GM12878 (cell line): ENCODE measurements at regions not wholly inside any gene's neighbourhood (a gene's known extent, or its start where the extent isn't known, plus 50 kb on each side); places are given as distances from the start of the nearest gene placed in this dataset.

Experiments used
- ATAC-seq: fragments of 200-7000 bp; cut with Tn5 transposase; 3 replicates; pipeline ENCODE4 v1.9.1; 2020; ENCODE audit warnings: mild to moderate bottlenecking, moderate library complexity
- BruUV-seq: library from RNA; stranded (reverse); fragments of 400-500 nt; replicated peaks from 2 replicates; lab custom pipeline; 2021; lab: Mats Ljungman, UMichigan
- CTCF ChIA-PET: fragments of 300-600 bp; sonication (Branson Sonifier 250); formaldehyde crosslinking; extraction: SDS; loops from one replicate; lab custom pipeline; 2021; ENCODE audit warnings: inconsistent platforms; lab: Yijun Ruan, JAX
- POLR2A ChIA-PET: fragments of 350-600 bp; formaldehyde crosslinking; extraction: SDS; loops from one replicate; lab custom pipeline; 2021; ENCODE audit warnings: inconsistent platforms; lab: Charles Lee
- RAD21 ChIA-PET: fragments of 300-600 bp; sonication (Branson Sonifier 250); formaldehyde crosslinking; loops from one replicate; lab custom pipeline; 2023; ENCODE audit warnings: antibody characterized with exemption; ENCODE audit not compliant: unreplicated experiment; lab: Charles Lee
- SMC1A ChIA-PET: fragments of 300-600 bp; sonication (Branson Sonifier 250); formaldehyde crosslinking; loops from one replicate; lab custom pipeline; 2023; ENCODE audit not compliant: unreplicated experiment, uncharacterized antibody; lab: Charles Lee
- DNase-seq: peaks from one replicate; pipeline ENCODE4 v3.0.0-alpha.2; 2011; ENCODE audit warnings: low read depth, low spot score
- FAIRE-seq: peaks from 3 replicates; lab custom pipeline; 2011; peaks lifted over from hg19 to GRCh38; lab: Jason Lieb, UNC
- H2AFZ ChIP-seq: 2 replicates; pipeline ENCODE4 v1.6.0; 2011; ENCODE audit warnings: low read depth, low read length, control low read depth; ENCODE audit not compliant: control insufficient read depth
- H3K27ac ChIP-seq: 2 replicates; pipeline ENCODE4 v1.5.1; 2011; ENCODE audit warnings: control low read depth; ENCODE audit not compliant: control insufficient read depth, insufficient read depth
- H3K27me3 ChIP-seq, 2 experiments: replicated peaks in 1 of 2; 2 replicates each; pipeline versions ENCODE4 v1.6.0 to v1.6.1; 2011; ENCODE audit warnings: low read length in 1 of 2; ENCODE audit not compliant: control insufficient read depth in 2 of 2, insufficient read depth in 2 of 2
- H3K36me3 ChIP-seq, 2 experiments: 2 replicates each; pipeline ENCODE4 v1.5.1; 2011; ENCODE audit warnings: low read length in 1 of 2; ENCODE audit not compliant: control insufficient read depth in 2 of 2, insufficient read depth in 2 of 2
- H3K4me1 ChIP-seq: 2 replicates; pipeline ENCODE4 v1.6.1; 2011; ENCODE audit warnings: mild to moderate bottlenecking, low read length, moderate library complexity, mixed read lengths; ENCODE audit not compliant: control insufficient read depth, insufficient read depth
- H3K4me2 ChIP-seq: 2 replicates; pipeline ENCODE4 v1.6.0; 2011; ENCODE audit warnings: control low read depth; ENCODE audit not compliant: control insufficient read depth, insufficient read depth
- H3K4me3 ChIP-seq: fragments of 200-600 bp; sonication (generic); 2 replicates; pipeline ENCODE4 v1.5.1; 2016
- H3K79me2 ChIP-seq: 2 replicates; pipeline ENCODE4 v1.6.0; 2011; ENCODE audit warnings: low read length; ENCODE audit not compliant: control insufficient read depth, insufficient read depth
- H3K9ac ChIP-seq: 2 replicates; pipeline ENCODE4 v1.8.0; 2011; ENCODE audit warnings: low read length, control low read depth, mixed read lengths; ENCODE audit not compliant: control insufficient read depth, insufficient read depth
- H3K9me3 ChIP-seq: replicated peaks from 3 replicates; pipeline ENCODE4 v1.5.1; 2011; ENCODE audit warnings: mild to moderate bottlenecking, low read length; ENCODE audit not compliant: control insufficient read depth, insufficient read depth
- H4K20me1 ChIP-seq: 2 replicates; pipeline ENCODE4 v1.6.0; 2011; ENCODE audit not compliant: control insufficient read depth, insufficient read depth
- BMI1 ChIP-seq: fragments of 450-650 bp; IDR thresholded peaks from 2 replicates; pipeline ENCODE4 v1.6.1; 2016; ENCODE audit warnings: mild to moderate bottlenecking, moderate library complexity, borderline replicate concordance
- CHD1 ChIP-seq: IDR thresholded peaks from 2 replicates; pipeline ENCODE4 v1.6.1; 2012; ENCODE audit warnings: low read depth, low read length, improper control_type of control experiment
- CHD4 ChIP-seq: fragments of 200-600 bp; sonication (generic); IDR thresholded peaks from 2 replicates; pipeline ENCODE4 v1.6.1; 2016; ENCODE audit warnings: mild to moderate bottlenecking
- JUNB ChIP-seq: IDR thresholded peaks from 2 replicates; pipeline ENCODE4 v1.6.1; 2016; ENCODE audit warnings: antibody characterized with exemption, mild to moderate bottlenecking
- JUND ChIP-seq: IDR thresholded peaks from 2 replicates; pipeline ENCODE4 v1.6.1; 2012; ENCODE audit warnings: low read depth, mild to moderate bottlenecking, low read length, improper control_type of control experiment, moderate library complexity
- KLF5 ChIP-seq: fragments of 450-650 bp; IDR thresholded peaks from 2 replicates; pipeline ENCODE4 v1.6.1; 2014; ENCODE audit warnings: mild to moderate bottlenecking; ENCODE audit not compliant: partially characterized antibody
- MEF2A ChIP-seq: IDR thresholded peaks from 2 replicates; pipeline ENCODE4 v1.6.1; 2011; ENCODE audit warnings: low read depth, mild to moderate bottlenecking, low read length, moderate library complexity; ENCODE audit not compliant: insufficient read depth
- MYC ChIP-seq: IDR thresholded peaks from 2 replicates; pipeline ENCODE4 v1.6.1; 2011; ENCODE audit warnings: mild to moderate bottlenecking, low read length, moderate library complexity, inconsistent platforms; ENCODE audit not compliant: insufficient read depth, insufficient replicate concordance, insufficient read length, severe bottlenecking
- PAX5 ChIP-seq: IDR thresholded peaks from 2 replicates; pipeline ENCODE4 v1.6.1; 2011; ENCODE audit warnings: low read depth, low read length, borderline replicate concordance
- RB1 ChIP-seq: fragments of 450-650 bp; formaldehyde crosslinking; IDR thresholded peaks from 2 replicates; pipeline ENCODE4 v1.6.1; 2017; ENCODE audit warnings: mild to moderate bottlenecking, borderline replicate concordance
- SMAD1 ChIP-seq: fragments of 450-650 bp; IDR thresholded peaks from 2 replicates; pipeline ENCODE4 v1.6.1; 2018; ENCODE audit warnings: mild to moderate bottlenecking, low read depth; ENCODE audit not compliant: partially characterized antibody
- STAT1 ChIP-seq: fragments of 450-650 bp; conservative IDR thresholded peaks from 2 replicates; pipeline ENCODE4 v1.6.1; 2014; ENCODE audit warnings: antibody characterized with exemption, mild to moderate bottlenecking
- SUZ12 ChIP-seq: fragments of 200-600 bp; sonication (generic); IDR thresholded peaks from one replicate; pipeline ENCODE4 v1.6.1; 2018; ENCODE audit warnings: antibody characterized with exemption, mild to moderate bottlenecking; ENCODE audit not compliant: unreplicated experiment
- TCF7 ChIP-seq: IDR thresholded peaks from 2 replicates; pipeline ENCODE4 v1.6.1; 2014; ENCODE audit warnings: antibody characterized with exemption, borderline replicate concordance
- ZNF24 ChIP-seq: fragments of 450-650 bp; IDR thresholded peaks from 2 replicates; pipeline ENCODE4 v1.6.1; 2017; ENCODE audit warnings: antibody characterized with exemption, mild to moderate bottlenecking
- ZSCAN29 ChIP-seq: fragments of 450-650 bp; IDR thresholded peaks from 2 replicates; pipeline ENCODE4 v1.6.1; 2017; ENCODE audit warnings: mild to moderate bottlenecking, moderate library complexity
- ZZZ3 ChIP-seq: IDR thresholded peaks from 2 replicates; pipeline ENCODE4 v1.6.1; 2011; ENCODE audit warnings: low read depth; ENCODE audit not compliant: control insufficient read depth, insufficient read length
- WGBS: methylation state at CpG from one replicate; pipeline ENCODE4 v1.1.6; 2016; ENCODE audit warnings: low lambda C conversion rate; ENCODE audit not compliant: insufficient replicate concordance, insufficient coverage; ENCODE audit errors: missing lambda C conversion rate; 5-methylcytosine and 5-hydroxymethylcytosine counted together
- in situ Hi-C: fragments of 300-500 bp; cut with MboI; formaldehyde crosslinking; loops from 9 replicates; pipeline ENCODE4 v1.14.3; 2018; ENCODE audit warnings: mixed read lengths
- intact Hi-C: fragments of 100-400 bp; cut with micrococcal nuclease; formaldehyde crosslinking; loops from one replicate; pipeline ENCODE4 v1.14.2; 2022; ENCODE audit not compliant: unreplicated experiment
- TF ChIP-seq, protein P1 (sequence below): fragments of 450-650 bp; IDR thresholded peaks from 2 replicates; pipeline ENCODE4 v1.6.1; 2017; ENCODE audit warnings: antibody characterized with exemption, mild to moderate bottlenecking, moderate library complexity

DNA sequence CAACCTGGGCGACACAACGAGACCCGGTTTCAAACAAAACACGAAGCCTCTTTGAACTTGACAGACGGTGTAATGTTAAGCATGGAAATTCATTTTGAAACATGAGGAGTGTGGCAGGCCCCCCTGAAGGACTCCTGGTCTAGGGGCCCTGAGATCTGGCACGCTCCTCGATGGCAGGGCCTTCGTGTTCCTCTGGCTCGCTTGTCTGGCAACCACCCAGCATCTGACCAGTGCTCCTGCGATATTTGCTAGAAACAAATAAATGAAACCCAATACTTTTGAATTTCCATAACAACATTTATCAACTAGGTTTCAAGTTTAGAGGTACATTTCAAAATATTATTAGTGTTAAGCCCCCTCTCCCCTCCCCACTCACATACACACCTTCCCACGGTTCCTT, 193.0 kb downstream of the ERCC6L2 start:
- in situ Hi-C loops (no loop called here), intact Hi-C loops (loop anchor here (10.0 kb wide), 1 partner anchor 146 kb away; no protein-coding TSS in a partner anchor)
- TF ChIP-seq ZSCAN29 (no peak), KLF5 (no peak), RB1 (no peak), SMAD1 (no peak), JUNB (no peak)
- Histone ChIP-seq H2AFZ (no peak overlapping the region), H3K79me2 (no peaks in the 10 kb centered on the region), H3K4me1 (no peaks in the 10 kb centered on the region), H3K27ac (no peak overlapping the region), H4K20me1 (no peaks in the 10 kb centered on the region), H3K9me3 (no peaks in the 10 kb centered on the region), H3K9ac (no peak overlapping the region), H3K4me2 (no peak overlapping the region), H3K4me3 (no peak overlapping the region), H3K27me3 (peaks cover 0 to 3% of the 10 kb centered on the region in 2 experiments; a peak in 2 of 4 replicates), H3K36me3 (no peaks in the 10 kb centered on the region)
- FAIRE-seq (no peak), ATAC-seq (no peak), DNase-seq (no peak)
- WGBS, result 45% methylated on average over 11 of the region's 11 CpGs
- ChIA-PET POLR2A (no interaction called here), CTCF (no interaction called here), RAD21 (no interaction called here), SMC1A (interaction anchor here (0.5 kb wide), 1 partner anchor 168 kb away, joined by 3 read pairs; no protein-coding TSS in a partner anchor)
- BruUV-seq, result no TSS peak

DNA sequence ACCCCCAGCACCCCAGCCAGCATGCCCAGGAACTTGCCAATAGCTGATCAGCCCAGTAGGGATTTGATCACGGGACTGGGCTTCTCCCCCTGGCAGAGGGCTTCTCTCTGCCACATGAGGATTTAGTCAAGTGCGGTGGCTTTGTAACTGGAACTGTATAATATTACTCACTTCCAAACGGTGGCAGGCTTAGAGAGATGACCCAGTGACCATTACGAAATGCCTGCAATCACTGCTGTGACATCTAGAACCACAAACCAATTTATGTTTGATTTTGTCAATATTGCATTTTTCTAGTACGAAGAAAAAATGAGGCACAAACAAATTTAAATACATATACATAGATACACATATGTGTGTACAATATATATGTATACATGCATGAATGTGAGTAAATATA, 192.1 kb downstream of the ERCC6L2 start:
- no peak overlapping the region for H3K4me2 ChIP-seq
- no peaks in the 10 kb centered on the region for H4K20me1 ChIP-seq
- no peak overlapping the region for H2AFZ ChIP-seq
- H3K79me2 ChIP-seq, result no peaks in the 10 kb centered on the region
- DNase-seq (no peak), ATAC-seq (no peak), FAIRE-seq (no peak)
- ChIA-PET SMC1A (no interaction called here), POLR2A (no interaction called here), RAD21 (no interaction called here), CTCF (interaction anchor here (0.6 kb wide), 1 partner anchor 12 kb away, joined by 3 read pairs; no protein-coding TSS in a partner anchor)
- H3K9me3 ChIP-seq, result no peaks in the 10 kb centered on the region
- H3K27me3 ChIP-seq, result peaks cover 0 to 3% of the 10 kb centered on the region in 2 experiments; a peak in 2 of 4 replicates
- BruUV-seq, result no TSS peak
- H3K4me1 ChIP-seq, result no peaks in the 10 kb centered on the region
- H3K4me3 ChIP-seq, result no peak overlapping the region
- 41% methylated on average over 5 of the region's 5 CpGs for WGBS
- no peaks in the 10 kb centered on the region for H3K36me3 ChIP-seq
- intact Hi-C loops (loop anchor here (10.0 kb wide), 1 partner anchor 147 kb away; no protein-coding TSS in a partner anchor), in situ Hi-C loops (no loop called here)
- H3K27ac ChIP-seq, result no peak overlapping the region
- H3K9ac ChIP-seq, result no peak overlapping the region
- TF ChIP-seq CHD4, result no peak
- TF ChIP-seq CHD1, result no peak
- TF ChIP-seq ZNF24, result no peak
- no peak for TF ChIP-seq JUND
- no peak for TF ChIP-seq MEF2A
- TF ChIP-seq ZZZ3, result no peak
- TF ChIP-seq, protein P1, sequence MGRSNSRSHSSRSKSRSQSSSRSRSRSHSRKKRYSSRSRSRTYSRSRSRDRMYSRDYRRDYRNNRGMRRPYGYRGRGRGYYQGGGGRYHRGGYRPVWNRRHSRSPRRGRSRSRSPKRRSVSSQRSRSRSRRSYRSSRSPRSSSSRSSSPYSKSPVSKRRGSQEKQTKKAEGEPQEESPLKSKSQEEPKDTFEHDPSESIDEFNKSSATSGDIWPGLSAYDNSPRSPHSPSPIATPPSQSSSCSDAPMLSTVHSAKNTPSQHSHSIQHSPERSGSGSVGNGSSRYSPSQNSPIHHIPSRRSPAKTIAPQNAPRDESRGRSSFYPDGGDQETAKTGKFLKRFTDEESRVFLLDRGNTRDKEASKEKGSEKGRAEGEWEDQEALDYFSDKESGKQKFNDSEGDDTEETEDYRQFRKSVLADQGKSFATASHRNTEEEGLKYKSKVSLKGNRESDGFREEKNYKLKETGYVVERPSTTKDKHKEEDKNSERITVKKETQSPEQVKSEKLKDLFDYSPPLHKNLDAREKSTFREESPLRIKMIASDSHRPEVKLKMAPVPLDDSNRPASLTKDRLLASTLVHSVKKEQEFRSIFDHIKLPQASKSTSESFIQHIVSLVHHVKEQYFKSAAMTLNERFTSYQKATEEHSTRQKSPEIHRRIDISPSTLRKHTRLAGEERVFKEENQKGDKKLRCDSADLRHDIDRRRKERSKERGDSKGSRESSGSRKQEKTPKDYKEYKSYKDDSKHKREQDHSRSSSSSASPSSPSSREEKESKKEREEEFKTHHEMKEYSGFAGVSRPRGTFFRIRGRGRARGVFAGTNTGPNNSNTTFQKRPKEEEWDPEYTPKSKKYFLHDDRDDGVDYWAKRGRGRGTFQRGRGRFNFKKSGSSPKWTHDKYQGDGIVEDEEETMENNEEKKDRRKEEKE, result no peak
- TF ChIP-seq STAT1, result no peak
- no peak for TF ChIP-seq PAX5
- no peak for TF ChIP-seq TCF7
- TF ChIP-seq MYC, result no peak
- TF ChIP-seq BMI1, result no peak
- TF ChIP-seq SUZ12, result no peak
- TF ChIP-seq KLF5, result no peak
